NCI-H510A (cell line): ENCODE measurements at regions not wholly inside any gene's neighbourhood (a gene's known extent, or its start where the extent isn't known, plus 50 kb on each side); places are given as distances from the start of the nearest gene placed in this dataset.
A peak's percentile ranks its signal among the peaks of the same experiment; 100 is the strongest.

Source experiments
- DNase-seq: peaks from one replicate; lab custom pipeline; 2025; lab: John Stamatoyannopoulos, UW

DNA sequence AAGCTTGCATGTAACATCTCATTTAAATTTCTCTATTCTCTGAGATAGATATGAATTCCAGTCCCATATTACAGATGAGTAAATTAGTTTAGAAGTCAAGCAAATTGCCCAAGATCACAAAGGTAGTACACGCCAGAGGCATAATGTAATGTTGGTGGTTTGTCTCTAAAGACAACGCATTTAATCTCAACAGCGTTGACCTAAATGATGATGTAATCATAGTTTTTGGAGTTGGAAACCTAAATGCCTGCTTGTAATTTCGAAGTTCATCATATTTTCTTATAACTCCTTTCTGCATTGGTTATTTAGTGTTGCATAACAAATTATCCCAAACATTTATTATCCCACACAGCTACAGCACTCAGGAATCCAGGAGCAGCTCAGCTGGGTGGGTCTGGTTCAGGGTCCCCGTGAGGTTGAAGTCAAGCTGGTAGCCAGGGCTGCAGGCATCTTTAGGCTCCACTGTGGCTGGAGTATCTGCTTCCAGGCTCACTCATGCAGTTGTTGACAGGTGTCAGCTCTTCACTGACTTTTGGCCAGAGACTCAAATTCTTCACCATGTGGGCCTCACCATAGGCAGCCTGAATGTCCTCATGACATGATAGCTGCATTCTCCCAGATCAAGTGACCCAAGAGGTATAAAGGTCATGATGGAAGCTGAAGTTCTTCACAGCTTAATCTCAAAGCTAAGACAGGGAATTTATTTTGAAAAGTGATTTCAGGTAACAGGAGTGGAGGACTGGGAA, 122.0 kb upstream of the SPTLC3 start:
- no peak for DNase-seq

DNA sequence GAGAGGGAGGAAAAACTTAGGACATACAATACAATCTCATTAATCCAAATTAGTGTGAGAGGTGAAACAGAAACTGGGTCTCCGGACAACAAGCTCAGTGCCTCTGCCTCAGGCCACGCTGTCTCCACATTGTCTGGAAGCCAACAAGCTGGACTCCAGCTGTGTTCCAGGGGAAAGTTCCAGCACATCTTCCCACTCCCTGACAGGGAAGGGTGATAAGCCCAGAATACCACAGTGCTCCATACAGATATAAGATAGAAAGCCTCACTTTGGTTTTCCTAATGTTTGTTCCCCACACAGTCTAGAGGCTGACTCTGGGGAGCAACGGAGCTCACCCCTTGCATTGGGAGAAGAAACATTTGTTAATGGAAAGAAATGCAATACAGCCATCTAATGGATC, 117.1 kb upstream of the SPTLC3 start:
- DNase-seq: no peak

DNA sequence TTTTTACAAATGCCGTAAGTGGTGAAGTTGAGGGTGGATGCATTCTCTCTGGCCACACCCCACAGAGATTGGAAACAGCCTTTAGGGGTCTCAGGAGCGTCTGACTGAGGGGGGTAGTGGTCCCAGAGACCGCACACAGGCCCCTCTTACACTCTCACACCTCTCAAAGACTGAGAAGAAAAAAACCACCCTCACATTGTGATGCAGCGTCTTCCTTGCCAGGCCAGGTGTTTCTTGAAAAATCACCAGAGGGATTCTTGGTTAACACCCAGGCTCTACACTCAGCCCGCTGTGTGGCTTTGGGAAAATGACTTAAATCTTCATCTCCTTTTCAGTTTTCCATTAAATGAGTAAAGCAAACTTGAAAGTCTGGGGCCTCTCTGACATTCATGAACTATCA, 115.8 kb upstream of the SPTLC3 start:
- no peak for DNase-seq

- DNase-seq: no peak
Measured at GRCh38 chr20:12893653-12894052, 115.1 kb upstream of the SPTLC3 start.

- DNase-seq: no peak
Measured at GRCh38 chr20:12894089-12894488, 114.7 kb upstream of the SPTLC3 start.

- no peak for DNase-seq
Measured at GRCh38 chr20:12896180-12896579, 112.6 kb upstream of the SPTLC3 start.

DNA sequence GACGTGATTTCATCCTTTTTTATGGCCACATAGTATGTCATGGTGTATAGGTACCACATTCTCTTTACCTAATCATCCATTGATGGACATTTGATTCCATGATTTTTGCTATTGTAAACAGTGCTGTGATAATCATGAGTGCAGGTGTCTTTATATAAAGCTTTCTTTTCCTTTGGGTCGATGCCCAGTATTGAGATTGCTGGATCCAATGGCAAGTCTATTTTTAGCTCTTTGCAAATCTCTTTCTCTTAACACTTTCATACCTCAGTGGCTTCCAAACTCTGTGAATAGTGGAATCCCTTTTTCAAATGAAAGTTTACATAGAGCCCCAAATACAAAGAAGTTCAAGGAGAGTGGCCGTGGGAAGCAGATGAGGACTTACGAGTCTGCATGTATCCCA, 105.8 kb upstream of the SPTLC3 start:
- no peak for DNase-seq

DNA sequence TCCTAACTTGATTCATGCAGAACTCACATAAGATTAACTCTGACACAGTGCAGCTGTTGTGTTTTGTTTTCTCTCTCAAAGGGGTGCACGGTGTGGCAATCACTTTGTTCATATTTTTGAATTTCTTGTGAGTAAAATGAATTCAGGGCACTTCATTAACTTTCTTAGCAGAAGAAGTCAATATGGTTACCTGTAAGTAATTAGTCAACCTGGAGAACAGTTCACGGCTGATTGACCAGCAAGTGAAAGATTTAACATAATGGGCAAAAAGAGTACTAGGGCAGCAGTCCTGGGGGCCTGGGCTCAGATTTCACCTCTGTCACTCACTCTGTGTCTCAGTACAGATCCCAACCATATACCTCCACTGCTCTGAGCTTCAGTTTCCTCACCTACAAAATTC, 102.4 kb upstream of the SPTLC3 start:
- no peak for DNase-seq

GRCh38 chr20:12911372-12911771, 97.4 kb upstream of the SPTLC3 start:
- no peak for DNase-seq

DNA sequence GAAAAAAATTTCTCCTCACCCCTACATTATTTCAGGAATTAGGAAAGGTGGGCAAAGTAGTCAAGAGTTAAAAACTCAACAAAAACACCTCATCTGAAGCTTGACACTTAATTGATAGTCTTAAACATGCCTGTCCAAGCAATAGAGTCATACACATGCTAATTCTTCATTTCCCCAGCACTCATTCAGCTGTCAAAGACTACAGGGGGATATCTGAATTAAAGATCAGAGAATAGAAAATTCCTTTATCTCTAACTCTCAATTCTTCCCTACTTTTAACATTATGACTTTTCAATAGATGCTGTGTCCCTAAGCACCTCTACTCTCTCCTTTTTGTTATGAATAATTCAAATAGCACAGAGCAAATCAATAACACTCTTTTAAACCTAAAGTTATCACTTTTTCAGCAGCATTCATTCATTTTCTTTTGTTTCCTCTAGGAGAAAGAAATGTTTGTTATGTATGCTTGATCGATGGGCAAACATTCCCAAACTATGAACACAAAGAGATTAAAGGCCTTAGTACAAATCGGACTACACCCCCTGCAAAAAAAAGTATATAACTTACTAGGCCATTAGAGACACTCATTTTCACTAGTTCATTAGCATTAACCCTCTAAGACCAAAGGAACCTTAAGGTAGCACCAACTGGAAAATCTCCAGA, 94.9 kb upstream of the SPTLC3 start:
- no peak for DNase-seq

DNA sequence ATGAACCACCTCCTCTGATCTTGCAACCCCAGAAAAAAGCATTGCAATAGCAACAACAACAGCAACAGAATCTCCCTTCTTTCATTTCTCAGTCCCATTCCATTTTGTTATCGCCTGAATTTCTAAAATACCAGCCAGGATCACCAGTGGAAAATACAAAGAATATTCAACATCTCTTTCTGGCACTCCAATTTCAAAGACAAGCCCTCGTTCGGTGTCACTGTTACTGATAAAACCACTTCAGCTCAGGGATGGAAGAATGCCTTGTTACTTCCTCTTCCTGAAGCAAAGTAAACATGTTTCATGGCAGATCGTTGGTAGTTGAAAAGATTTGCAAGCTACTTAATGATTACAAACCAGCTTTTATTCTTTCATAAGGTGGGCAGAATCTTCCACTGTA, 94.0 kb upstream of the SPTLC3 start:
- DNase-seq: peak; percentile 6

DNA sequence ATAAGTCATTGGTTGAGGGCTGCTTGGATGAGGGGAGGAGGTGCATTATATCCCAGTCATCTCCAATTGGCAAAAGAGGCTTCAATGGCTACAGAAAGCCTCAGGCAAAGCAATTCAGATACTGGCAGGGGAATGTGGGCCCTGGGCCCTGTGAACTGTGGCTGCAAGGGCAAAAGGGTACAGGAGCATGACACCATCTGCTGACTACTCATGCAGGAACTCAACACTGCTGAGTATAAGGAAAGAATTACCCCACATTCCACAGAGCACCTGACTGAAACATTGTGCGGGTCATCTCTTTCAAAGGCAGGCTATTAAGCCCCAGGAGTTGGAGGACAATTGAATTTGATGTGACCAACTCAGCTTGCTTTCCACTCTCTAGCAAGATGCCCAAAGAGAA, 92.1 kb upstream of the SPTLC3 start:
- no peak for DNase-seq

- DNase-seq: no peak
Measured at GRCh38 chr20:12924126-12924525, 84.6 kb upstream of the SPTLC3 start.

- DNase-seq: peak; percentile 41
Measured at GRCh38 chr20:12925210-12925755, 83.5 kb upstream of the SPTLC3 start.

DNA sequence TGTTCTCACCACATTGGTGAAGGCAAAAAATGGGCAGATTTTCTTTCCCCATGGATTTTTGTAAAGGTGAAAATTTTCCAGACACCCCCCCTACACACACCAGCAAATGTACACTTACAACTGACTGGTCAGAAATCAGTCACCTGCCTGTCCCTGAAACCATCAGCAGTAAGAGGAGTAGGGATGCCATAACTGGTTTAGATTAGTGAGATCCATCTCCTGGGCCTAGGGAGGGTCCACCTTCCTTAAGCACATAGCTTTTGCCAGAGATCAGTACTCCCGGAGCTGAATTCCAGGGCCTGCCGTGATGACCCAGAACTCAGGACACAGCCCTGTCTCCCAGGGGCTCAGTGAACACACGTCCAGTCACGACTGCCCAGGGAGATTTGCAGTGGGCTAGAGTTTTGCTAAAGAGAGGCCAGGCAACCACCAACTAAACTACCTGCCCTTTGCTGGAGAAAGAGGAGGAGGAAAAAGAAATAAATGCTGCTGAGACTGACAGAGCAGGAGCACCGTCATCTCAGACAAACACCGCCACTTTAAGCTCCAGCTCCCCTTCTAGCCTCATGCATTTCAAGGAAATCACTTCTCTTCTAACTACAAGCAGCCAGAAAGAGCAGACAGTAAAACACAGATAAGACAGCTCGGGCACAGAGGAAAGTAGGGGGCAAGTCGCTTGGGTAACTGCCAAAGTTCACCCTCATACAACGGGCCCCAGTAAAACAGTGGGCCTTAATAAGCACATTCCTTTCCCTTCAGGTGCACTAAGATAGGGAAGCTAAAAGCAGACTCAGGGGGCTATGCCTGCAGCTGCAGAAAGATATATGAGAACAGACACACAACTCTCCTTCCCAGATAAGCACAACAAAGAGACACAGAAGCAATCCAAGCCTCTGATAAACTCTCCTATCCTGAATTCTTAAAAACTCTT, 82.6 kb upstream of the SPTLC3 start:
- DNase-seq: no peak

GRCh38 chr20:12927489-12927888, 81.3 kb upstream of the SPTLC3 start:
- DNase-seq: no peak

DNA sequence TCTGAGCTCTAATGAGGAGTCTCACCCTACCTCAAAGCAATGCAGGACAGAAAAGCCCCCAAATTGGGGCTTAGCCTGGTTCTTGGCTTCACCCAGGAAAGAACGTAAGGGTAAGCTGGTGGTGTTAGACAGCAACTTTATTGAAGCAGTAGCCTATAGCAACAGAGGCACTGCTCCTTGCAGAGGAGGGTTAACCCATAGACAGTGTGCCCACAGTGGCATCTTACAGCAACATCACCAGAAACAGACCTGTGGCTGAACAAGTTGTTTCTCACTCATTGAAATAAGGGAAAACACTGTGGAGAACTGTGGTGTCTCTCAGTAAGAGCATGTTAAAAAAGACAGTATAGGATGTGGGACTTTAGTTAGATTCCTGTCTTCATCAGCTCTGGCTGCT, 80.4 kb upstream of the SPTLC3 start:
- DNase-seq: no peak

DNA sequence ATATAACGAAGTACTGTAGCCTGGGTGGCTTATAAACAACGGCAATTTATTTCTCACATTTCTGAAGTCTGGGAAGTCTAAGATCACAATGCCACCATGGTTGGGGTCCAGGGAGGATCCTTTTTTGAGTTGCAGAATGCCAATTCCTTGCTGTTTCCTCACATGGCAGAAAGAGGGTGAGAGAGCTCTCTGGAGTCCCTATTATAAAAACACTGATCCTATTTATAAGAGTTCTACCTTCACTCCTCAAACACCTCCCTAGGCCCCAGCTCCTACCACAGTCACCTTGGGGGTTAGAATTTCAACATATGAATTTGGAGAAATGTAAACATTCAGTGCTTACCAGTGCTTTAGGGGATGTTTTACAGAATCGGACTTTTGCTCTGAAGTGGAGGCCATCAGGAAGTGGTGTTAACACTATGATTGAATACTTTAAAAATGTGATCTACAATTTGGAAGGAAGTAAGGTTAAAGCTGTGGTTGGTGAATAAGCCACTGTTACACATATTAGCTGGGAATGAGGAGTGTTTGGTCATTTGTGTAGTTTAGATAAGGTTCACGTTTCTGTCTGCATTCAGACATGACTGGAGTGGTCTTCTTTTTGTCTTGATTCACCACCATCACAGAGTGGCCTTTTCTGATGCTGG, 79.9 kb upstream of the SPTLC3 start:
- no peak for DNase-seq

GRCh38 chr20:12936020-12936419, 72.8 kb upstream of the SPTLC3 start:
- no peak for DNase-seq

GRCh38 chr20:12936524-12936923, 72.2 kb upstream of the SPTLC3 start:
- no peak for DNase-seq

- DNase-seq: no peak
Measured at GRCh38 chr20:12941025-12941424, 67.7 kb upstream of the SPTLC3 start.

DNA sequence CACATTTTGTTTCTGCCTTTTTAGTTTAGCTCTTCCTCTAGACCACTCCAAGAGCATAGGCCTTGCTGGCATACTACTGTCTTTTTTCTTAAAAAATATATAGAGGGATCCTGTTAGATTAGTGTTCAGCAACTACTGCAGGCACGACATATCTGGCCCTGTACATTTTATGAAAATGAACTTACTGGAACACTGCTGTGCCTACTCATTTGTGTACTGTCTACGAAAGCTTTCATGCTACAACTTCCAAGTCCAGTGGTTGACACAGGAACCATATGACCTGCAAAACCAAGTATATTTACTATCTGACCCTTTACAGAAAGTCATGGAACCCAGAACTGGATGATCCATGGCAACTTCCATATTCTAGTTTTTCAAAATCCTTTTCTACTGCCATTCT, 66.6 kb upstream of the SPTLC3 start:
- DNase-seq: no peak
